HG02852 (cell line): ENCODE measurements at regions not wholly inside any gene's neighbourhood (a gene's known extent, or its start where the extent isn't known, plus 50 kb on each side); places are given as distances from the start of the nearest gene placed in this dataset.
A peak's percentile ranks its signal among the peaks of the same experiment; 100 is the strongest.
"Not testable (repeated sequence)": the region's sequence is repeated elsewhere in the genome, so short reads cannot be mapped to it uniquely, and the experiment has no call there.

Experiments used
- ATAC-seq: cut with Tn5 transposase; IDR thresholded peaks from one replicate; pipeline ENCODE4 v1.9.1; 2021; ENCODE audit warnings: mild to moderate bottlenecking, moderate library complexity; ENCODE audit not compliant: unreplicated experiment

GRCh38 chr3:78235841-78236240 lies 1195.9 kb downstream of the ROBO2 start:
- ATAC-seq: no peak

GRCh38 chr3:78238811-78239210 lies 1198.9 kb downstream of the ROBO2 start:
- no peak for ATAC-seq

- ATAC-seq: no peak
These were observed 1202.8 kb downstream of the ROBO2 start for GRCh38 chr3:78242724-78243123.

- ATAC-seq: no peak
These were observed 1204.2 kb downstream of the ROBO2 start for GRCh38 chr3:78244136-78244535.

GRCh38 chr3:78249294-78249693 lies 1209.4 kb downstream of the ROBO2 start:
- no peak for ATAC-seq

GRCh38 chr3:78253860-78254259 lies 1214.0 kb downstream of the ROBO2 start:
- ATAC-seq: no peak

- no peak for ATAC-seq
These were observed 1215.5 kb downstream of the ROBO2 start for GRCh38 chr3:78255403-78255802.

- ATAC-seq: no peak
These were observed 1216.2 kb downstream of the ROBO2 start for GRCh38 chr3:78256123-78256522.

GRCh38 chr3:78257951-78258530 lies 1218.1 kb downstream of the ROBO2 start:
- ATAC-seq: no peak

GRCh38 chr3:78258798-78259197 lies 1218.9 kb downstream of the ROBO2 start:
- no peak for ATAC-seq

- ATAC-seq: no peak
These were observed 1220.5 kb downstream of the ROBO2 start for GRCh38 chr3:78260388-78260787.

- ATAC-seq: not testable (repeated sequence)
These were observed 1226.7 kb downstream of the ROBO2 start for GRCh38 chr3:78266550-78266949.

GRCh38 chr3:78267235-78267634 lies 1227.3 kb downstream of the ROBO2 start:
- ATAC-seq: no peak

- ATAC-seq: no peak
These were observed 1228.2 kb downstream of the ROBO2 start for GRCh38 chr3:78268087-78268486.

- no peak for ATAC-seq
These were observed 1229.1 kb downstream of the ROBO2 start for GRCh38 chr3:78268716-78269668.

GRCh38 chr3:78273326-78273725 lies 1233.4 kb downstream of the ROBO2 start:
- no peak for ATAC-seq

GRCh38 chr3:78274475-78275065 lies 1234.7 kb downstream of the ROBO2 start:
- no peak for ATAC-seq

- ATAC-seq: peak; percentile 44
These were observed 1235.5 kb downstream of the ROBO2 start for GRCh38 chr3:78275420-78275852.

- ATAC-seq: peak; percentile 51
These were observed 1237.3 kb downstream of the ROBO2 start for GRCh38 chr3:78277220-78277619.

- ATAC-seq: peak; percentile 30
These were observed 1237.9 kb downstream of the ROBO2 start for GRCh38 chr3:78277801-78278200.

- no peak for ATAC-seq
These were observed 1239.2 kb downstream of the ROBO2 start for GRCh38 chr3:78279091-78279490.

GRCh38 chr3:78281381-78281780 lies 1241.5 kb downstream of the ROBO2 start:
- ATAC-seq: no peak
